ENCODE measurements at regions not wholly inside any gene's neighbourhood (a gene's known extent, or its start where the extent isn't known, plus 50 kb on each side); places are given as distances from the start of the nearest gene placed in this dataset.

DNA sequence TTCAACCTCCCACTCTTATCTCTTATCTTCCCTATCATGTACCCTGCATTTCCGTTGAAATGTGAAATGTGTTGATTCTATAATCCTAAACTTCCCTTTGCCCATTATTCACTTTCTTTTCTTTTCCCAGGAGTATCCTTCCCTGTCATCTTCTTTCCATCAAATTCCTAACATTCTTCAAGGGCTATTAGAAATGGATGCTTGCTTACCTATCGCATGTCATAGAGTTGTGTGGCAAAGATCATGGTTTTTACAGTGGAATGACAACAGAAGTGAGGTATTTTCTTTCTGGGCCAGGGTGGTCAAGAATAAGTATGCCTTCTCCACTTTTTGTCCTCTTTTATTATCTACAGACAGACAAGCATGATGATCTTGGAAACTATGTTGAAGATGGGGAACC, 124.4 kb upstream of the SLC5A12 start:
- 0% methylated on average over 2 of the region's 2 CpGs for WGBS (ENCODE audit: insufficient coverage, insufficient replicate concordance, low lambda C conversion rate, missing lambda C conversion rate)
- RAD21 ChIA-PET (ENCODE audit: unreplicated experiment): no interaction called here
- H3K36me3 ChIP-seq (ENCODE audit: control insufficient read depth in 2 of 2, insufficient read depth in 2 of 2, low read length in 1 of 2): no peaks in the 10 kb centered on the region

More for the DNA sequence above, 124.4 kb upstream of the SLC5A12 start:
- in situ Hi-C loops (cut with MboI): no loop called here
- H3K9ac ChIP-seq (ENCODE audit: control insufficient read depth, insufficient read depth, low read length): no peak overlapping the region
- CTCF ChIA-PET: no interaction called here
- FAIRE-seq (no peak), ATAC-seq (no peak), DNase-seq (ENCODE audit: low read depth, low spot score) (no peak)
- no peak overlapping the region for H3K4me2 ChIP-seq (ENCODE audit: control insufficient read depth, insufficient read depth)
- intact Hi-C loops (cut with micrococcal nuclease; ENCODE audit: unreplicated experiment): no loop called here
- TF ChIP-seq HDAC6 (IDR thresholded peaks at IDR 0.05; ENCODE audit: unreplicated experiment) (no peak), POLR2A (IDR thresholded peaks at IDR 0.05; ENCODE audit: low read depth, low read length) (no peak), SIN3A (IDR thresholded peaks at IDR 0.05; ENCODE audit: low read depth, low read length) (no peak), ZNF384 (IDR thresholded peaks at IDR 0.05; ENCODE audit: borderline replicate concordance, low read depth, low read length) (no peak), TCF7 (IDR thresholded peaks at IDR 0.05; ENCODE audit: borderline replicate concordance) (no peak), JUNB (IDR thresholded peaks at IDR 0.05) (no peak), TARDBP (IDR thresholded peaks at IDR 0.05; ENCODE audit: borderline replicate concordance) (no peak), NRF1 (conservative IDR thresholded peaks at IDR 0.05; ENCODE audit: low read depth, low read length) (no peak), CREM (IDR thresholded peaks at IDR 0.05; ENCODE audit: low read depth) (no peak), IKZF2 (IDR thresholded peaks at IDR 0.05) (no peak), LARP7 (IDR thresholded peaks at IDR 0.05) (no peak), EED (IDR thresholded peaks at IDR 0.05; ENCODE audit: low read depth) (no peak), E2F8 (IDR thresholded peaks at IDR 0.05; ENCODE audit: low read depth, partially characterized antibody) (no peak), SIX5 (IDR thresholded peaks at IDR 0.05; ENCODE audit: low read depth, low read length, severe bottlenecking) (no peak), RBBP5 (conservative IDR thresholded peaks at IDR 0.05) (no peak)
- no TSS peak for BruUV-seq (replicated peaks)
- H3K27ac ChIP-seq (ENCODE audit: control insufficient read depth, insufficient read depth): no peak overlapping the region
- POLR2A ChIA-PET: no interaction called here
- H3K79me2 ChIP-seq (ENCODE audit: control insufficient read depth, insufficient read depth, low read length): no peaks in the 10 kb centered on the region
- no peaks in the 10 kb centered on the region for H4K20me1 ChIP-seq (ENCODE audit: control insufficient read depth, insufficient read depth)
- no peak overlapping the region for H3K4me3 ChIP-seq
- no peaks in the 10 kb centered on the region for H3K27me3 ChIP-seq (replicated peaks in 1 of 2; ENCODE audit: control insufficient read depth in 2 of 2, insufficient read depth in 2 of 2, low read length in 1 of 2)
- no peaks in the 10 kb centered on the region for H3K9me3 ChIP-seq (replicated peaks; ENCODE audit: control insufficient read depth, insufficient read depth, low read length)
- SMC1A ChIA-PET (ENCODE audit: uncharacterized antibody, unreplicated experiment): no interaction called here
- H3K4me1 ChIP-seq (ENCODE audit: control insufficient read depth, insufficient read depth, low read length): no peaks in the 10 kb centered on the region
- no peak overlapping the region for H2AFZ ChIP-seq (ENCODE audit: control insufficient read depth, low read depth, low read length)

All from GM12878 (cell line).